ENCODE measurements at regions not wholly inside any gene's neighbourhood (a gene's known extent, or its start where the extent isn't known, plus 50 kb on each side); places are given as distances from the start of the nearest gene placed in this dataset.

GRCh38 chr6:28741363-28741762 is 182.4 kb downstream of the TRIM27 start:
- no peak for DNase-seq

GRCh38 chr6:28742668-28743270 is 181.0 kb downstream of the TRIM27 start:
- peak; percentile 78 for DNase-seq

GRCh38 chr6:28743271-28743789 is 180.5 kb downstream of the TRIM27 start:
- DNase-seq, result no peak

- no peak for DNase-seq
Observed at GRCh38 chr6:28747083-28747630, 176.6 kb downstream of the TRIM27 start.

GRCh38 chr6:28747631-28748157 is 176.1 kb downstream of the TRIM27 start:
- DNase-seq, result peak; percentile 60

- DNase-seq, result no peak
Observed at GRCh38 chr6:28748192-28748591, 175.6 kb downstream of the TRIM27 start.

- DNase-seq, result no peak
Observed at GRCh38 chr6:28750926-28751458, 172.8 kb downstream of the TRIM27 start.

GRCh38 chr6:28751514-28751913 is 172.3 kb downstream of the TRIM27 start:
- DNase-seq, result no peak

- DNase-seq, result no peak
Observed at GRCh38 chr6:28751963-28752350, 171.8 kb downstream of the TRIM27 start.

GRCh38 chr6:28757429-28758045 is 166.2 kb downstream of the TRIM27 start:
- DNase-seq, result no peak

- peak; percentile 46 for DNase-seq
Observed at GRCh38 chr6:28758046-28758817, 165.6 kb downstream of the TRIM27 start.

- no peak for DNase-seq
Observed at GRCh38 chr6:28758818-28759235, 165.0 kb downstream of the TRIM27 start.

GRCh38 chr6:28764014-28764723 is 159.6 kb downstream of the TRIM27 start:
- no peak for DNase-seq

GRCh38 chr6:28764761-28765282 is 159.0 kb downstream of the TRIM27 start:
- DNase-seq, result no peak

GRCh38 chr6:28765978-28766351 is 157.8 kb downstream of the TRIM27 start:
- no peak for DNase-seq

- no peak for DNase-seq
Observed at GRCh38 chr6:28766426-28766825, 157.4 kb downstream of the TRIM27 start.

GRCh38 chr6:28767133-28767532 is 156.7 kb downstream of the TRIM27 start:
- DNase-seq, result no peak

GRCh38 chr6:28767691-28768090 is 156.1 kb downstream of the TRIM27 start:
- no peak for DNase-seq

- DNase-seq, result no peak
Observed at GRCh38 chr6:28768187-28768913, 155.4 kb downstream of the TRIM27 start.

- DNase-seq, result peak; percentile 51
Observed at GRCh38 chr6:28769626-28770402, 154.0 kb downstream of the TRIM27 start.

GRCh38 chr6:28770732-28771131 is 153.1 kb downstream of the TRIM27 start:
- no peak for DNase-seq

Data from kidney glomerular epithelial cell (primary cell).